ENCODE measurements at regions not wholly inside any gene's neighbourhood (a gene's known extent, or its start where the extent isn't known, plus 50 kb on each side); places are given as distances from the start of the nearest gene placed in this dataset.

DNA sequence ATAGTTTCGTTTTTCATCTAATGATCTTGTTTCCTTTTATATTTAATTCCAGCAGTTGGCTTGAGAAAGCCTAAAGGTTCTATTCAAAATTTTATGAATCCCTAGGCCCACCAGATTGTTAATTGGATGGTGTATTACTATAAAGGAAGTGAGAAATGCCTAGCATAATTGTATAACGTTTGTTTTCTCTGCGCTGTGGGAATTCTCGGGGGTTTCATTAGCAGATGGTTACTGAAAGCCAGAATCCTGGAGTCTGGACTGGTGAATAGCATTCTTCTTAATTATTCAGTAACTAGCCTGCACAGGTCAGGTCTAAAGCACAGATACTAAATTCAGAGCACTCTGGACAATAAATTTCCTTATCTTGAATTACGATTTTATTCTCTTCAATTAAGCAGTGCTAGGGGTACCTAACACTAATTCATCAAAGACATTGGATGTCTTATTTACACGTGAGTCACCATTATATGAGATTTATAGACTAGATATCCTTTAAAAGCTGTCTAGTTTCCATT is 459.4 kb downstream of the DTHD1 start:
- Histone ChIP-seq H3K27me3 (no peaks in the 10 kb centered on the region), H3K36me3 (no peaks in the 10 kb centered on the region), H3K9me3 (no peaks in the 10 kb centered on the region), H3K4me1 (no peaks in the 10 kb centered on the region), H3K4me3 (no peak overlapping the region), H3K27ac (no peak overlapping the region)
- no peak for TF ChIP-seq CTCF (IDR thresholded peaks at IDR 0.05)
- intact Hi-C loops (cut with DNase I; ENCODE audit: low total_unique reads), result no loop called here
- no peak for DNase-seq

DNA sequence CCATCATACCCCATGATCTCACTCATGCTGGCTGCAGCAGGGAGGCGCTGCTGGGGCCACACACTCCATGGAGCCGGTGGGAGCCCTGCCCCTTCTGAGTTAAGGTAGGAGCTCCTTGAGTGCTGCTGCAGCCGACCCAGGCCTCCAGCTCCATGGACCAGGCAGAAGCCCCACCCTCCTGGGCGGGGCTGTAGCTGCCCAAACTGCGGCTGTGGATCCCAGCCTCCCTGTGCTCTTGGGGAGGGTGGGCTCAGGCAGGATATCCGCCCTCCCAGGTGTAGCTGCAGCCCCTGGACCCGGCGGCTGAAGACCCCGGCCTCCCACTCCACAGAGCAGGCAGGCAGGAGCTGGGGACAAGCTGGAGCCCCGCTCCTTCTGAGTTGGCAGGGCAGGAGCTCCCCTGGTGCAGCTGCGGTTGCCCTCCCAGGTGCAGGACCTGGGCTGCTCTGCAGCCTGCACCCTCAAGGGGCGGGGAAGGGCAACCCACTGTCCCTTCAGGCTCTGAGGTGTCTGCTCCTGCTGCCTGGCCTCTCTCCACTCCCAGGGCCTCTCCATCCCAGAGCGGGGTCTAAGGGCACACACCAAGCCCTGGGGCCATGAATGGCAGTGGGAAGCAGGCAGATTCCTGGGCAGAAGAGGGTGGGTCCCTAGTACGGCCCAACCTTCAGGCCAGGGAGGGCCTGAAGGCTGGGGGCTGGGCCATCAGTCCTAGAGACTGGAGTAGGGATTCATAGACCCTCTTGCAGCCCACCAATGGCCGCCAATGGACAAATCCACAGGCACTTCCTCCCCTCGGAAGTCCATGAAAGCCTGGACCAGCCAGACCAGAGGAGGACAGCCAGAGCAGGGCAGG is 466.1 kb downstream of the DTHD1 start:
- DNase-seq, result no peak
- no peak for TF ChIP-seq CTCF (IDR thresholded peaks at IDR 0.05)
- no peaks in the 10 kb centered on the region for H3K4me1 ChIP-seq
- no peak overlapping the region for H3K27ac ChIP-seq
- intact Hi-C loops (cut with DNase I; ENCODE audit: low total_unique reads), result no loop called here
- H3K9me3 ChIP-seq, result no peaks in the 10 kb centered on the region
- H3K4me3 ChIP-seq, result no peak overlapping the region
- H3K27me3 ChIP-seq, result no peaks in the 10 kb centered on the region
- no peaks in the 10 kb centered on the region for H3K36me3 ChIP-seq

DNA sequence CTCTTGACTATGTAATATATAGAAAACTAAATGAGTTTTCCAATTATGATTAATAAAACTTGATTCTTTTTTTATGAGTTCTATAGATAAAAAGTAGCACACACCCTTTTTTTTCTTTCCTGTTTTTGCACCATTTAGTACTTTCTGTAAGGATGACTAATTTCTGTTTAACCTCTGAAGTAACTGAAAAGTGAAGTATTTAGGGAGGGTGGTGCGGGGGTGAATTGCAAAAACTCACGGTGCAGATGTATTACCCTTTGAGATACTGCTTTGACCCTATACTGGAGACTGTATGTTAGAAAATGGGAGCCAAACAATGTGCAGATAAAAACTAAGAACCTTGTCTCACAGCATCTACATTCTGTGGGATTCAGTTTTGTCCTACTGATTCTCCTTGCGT is 471.6 kb downstream of the DTHD1 start:
- Histone ChIP-seq H3K4me3 (no peak overlapping the region), H3K9me3 (no peaks in the 10 kb centered on the region), H3K4me1 (no peaks in the 10 kb centered on the region), H3K27me3 (no peaks in the 10 kb centered on the region), H3K27ac (no peak overlapping the region), H3K36me3 (no peaks in the 10 kb centered on the region)
- no peak for TF ChIP-seq CTCF (IDR thresholded peaks at IDR 0.05)
- intact Hi-C loops (cut with DNase I; ENCODE audit: low total_unique reads), result no loop called here
- DNase-seq, result no peak

DNA sequence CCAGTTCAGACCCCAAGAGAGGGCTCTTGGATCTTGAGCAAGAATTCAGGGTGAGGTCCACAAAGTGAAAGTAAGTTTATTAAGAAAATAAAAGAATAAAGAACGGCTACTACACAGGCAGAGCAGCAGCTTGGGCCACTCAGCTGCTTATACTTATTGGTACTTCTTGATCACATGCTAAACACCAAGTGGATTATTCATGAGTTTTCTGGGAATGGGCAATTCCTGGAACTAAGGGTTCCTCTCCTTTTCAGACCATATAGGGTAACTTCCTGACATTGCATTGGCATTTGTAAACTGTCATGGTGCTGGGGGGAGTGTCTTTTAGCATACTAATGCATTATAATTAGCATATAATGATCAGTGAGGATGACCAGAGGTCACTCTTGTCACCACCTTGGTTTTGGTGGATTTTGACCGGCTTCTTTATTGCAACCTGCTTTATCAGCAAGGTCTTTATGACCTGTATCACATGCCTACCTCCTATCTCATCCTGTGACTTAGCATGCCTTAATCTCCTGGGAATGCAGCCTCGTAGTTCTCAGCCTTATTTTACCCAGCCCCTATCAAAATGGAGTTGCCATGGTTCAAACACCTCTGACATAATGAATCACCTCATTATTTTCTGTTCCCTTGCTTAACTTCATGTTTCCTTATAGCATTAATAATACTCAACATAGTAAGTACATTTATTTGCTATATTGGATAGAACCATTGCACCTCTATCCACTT is 476.3 kb downstream of the DTHD1 start:
- Histone ChIP-seq H3K4me3 (no peak overlapping the region), H3K4me1 (no peaks in the 10 kb centered on the region), H3K9me3 (no peaks in the 10 kb centered on the region), H3K27ac (no peak overlapping the region), H3K36me3 (no peaks in the 10 kb centered on the region), H3K27me3 (no peaks in the 10 kb centered on the region)
- no peak for DNase-seq
- no peak for TF ChIP-seq CTCF (IDR thresholded peaks at IDR 0.05)
- intact Hi-C loops (cut with DNase I; ENCODE audit: low total_unique reads), result no loop called here

- Histone ChIP-seq H3K9me3 (no peaks in the 10 kb centered on the region), H3K27ac (no peak overlapping the region), H3K4me1 (no peaks in the 10 kb centered on the region), H3K36me3 (no peaks in the 10 kb centered on the region), H3K4me3 (no peak overlapping the region), H3K27me3 (no peaks in the 10 kb centered on the region)
- no peak for DNase-seq
- TF ChIP-seq CTCF (IDR thresholded peaks at IDR 0.05), result no peak
- intact Hi-C loops (cut with DNase I; ENCODE audit: low total_unique reads), result no loop called here
These were observed 477.1 kb downstream of the DTHD1 start for GRCh38 chr4:36758312-36759178.
